Myocyte (in vitro differentiated cells): ENCODE measurements at regions not wholly inside any gene's neighbourhood (a gene's known extent, or its start where the extent isn't known, plus 50 kb on each side); places are given as distances from the start of the nearest gene placed in this dataset.

Source experiments
- DNase-seq: peaks from one replicate; pipeline ENCODE4 v3.0.0-alpha.2; 2012; ENCODE audit warnings: low read depth

- no peak for DNase-seq
These were observed 92.7 kb upstream of the ST6GAL2 start for GRCh38 chr2:106978647-106979046.

DNA sequence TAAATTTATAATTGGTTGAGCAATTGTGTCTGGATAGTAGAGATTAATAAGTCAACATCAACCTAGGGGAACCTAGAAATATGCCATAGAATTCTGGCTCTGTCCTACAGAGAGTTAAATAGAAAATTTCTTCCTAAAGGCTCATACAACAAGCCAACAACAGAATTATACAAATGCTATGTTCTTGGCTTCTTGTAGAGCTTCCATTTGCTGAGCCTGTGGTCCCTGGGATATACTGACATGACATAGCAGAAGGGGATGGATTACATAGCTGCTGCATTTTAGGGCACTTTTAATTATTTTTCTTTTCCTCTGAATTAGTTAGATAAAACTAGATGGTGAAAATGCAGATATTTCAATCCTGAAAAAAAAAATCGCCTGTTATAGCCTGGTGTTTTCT, 95.5 kb upstream of the ST6GAL2 start:
- DNase-seq: no peak

DNA sequence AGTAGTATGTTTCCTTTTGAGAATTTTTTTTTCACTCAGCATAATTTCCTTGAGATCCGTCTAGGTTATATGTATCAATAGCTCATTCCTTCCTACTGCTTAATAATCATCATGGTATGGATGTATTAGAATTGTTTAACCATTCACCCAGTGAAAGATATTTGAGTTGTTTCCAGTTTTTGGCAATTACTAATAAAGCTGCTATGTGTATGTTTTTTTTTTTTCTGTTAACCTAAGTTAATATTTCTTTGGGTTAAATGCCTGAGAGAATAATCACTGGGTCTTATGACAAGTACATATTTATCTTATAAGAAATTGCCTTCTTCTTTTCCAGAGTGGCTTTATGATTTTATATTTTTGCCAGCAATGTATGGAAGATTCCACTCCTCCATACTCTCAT, 96.4 kb upstream of the ST6GAL2 start:
- no peak for DNase-seq

GRCh38 chr2:106983305-106983704, 97.3 kb upstream of the ST6GAL2 start:
- DNase-seq: no peak

DNA sequence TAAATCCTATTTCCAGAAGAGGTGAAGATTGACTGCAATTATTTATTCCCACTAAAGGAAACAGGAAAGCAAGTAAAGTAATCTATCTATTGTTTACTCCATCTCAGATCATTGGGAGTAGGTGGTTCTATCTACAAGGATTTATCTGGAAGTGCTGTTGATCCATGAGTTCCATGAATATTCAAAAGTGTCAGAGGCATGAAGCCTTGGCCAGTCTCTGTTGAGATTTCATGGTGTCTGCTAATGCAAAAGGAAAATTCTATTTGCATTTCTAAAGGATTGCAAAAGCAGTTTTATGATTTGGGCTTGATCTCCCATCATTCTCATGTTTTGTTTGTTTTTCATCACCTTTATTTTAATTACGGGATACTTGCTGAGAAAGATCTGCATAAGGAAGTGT, 102.4 kb upstream of the ST6GAL2 start:
- DNase-seq: no peak

DNA sequence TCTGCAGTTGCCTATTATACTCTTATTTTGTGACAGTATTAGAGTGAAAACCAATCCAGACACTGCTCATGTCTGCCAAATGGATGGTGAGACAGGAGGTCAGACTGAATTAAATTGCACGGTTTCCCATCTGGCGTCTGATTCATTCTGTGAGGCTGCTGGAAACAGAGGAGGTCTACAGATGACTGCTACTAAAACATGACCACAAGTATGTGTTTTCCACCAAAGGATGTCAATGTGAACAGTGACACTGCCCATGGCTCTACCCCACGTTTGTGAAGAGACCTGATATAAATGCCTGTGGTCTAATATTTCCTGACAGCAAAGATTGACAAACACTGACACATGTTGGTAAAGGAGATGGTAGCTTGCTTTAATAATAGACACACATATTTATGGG, 104.3 kb upstream of the ST6GAL2 start:
- DNase-seq: peak; percentile 83

- DNase-seq: no peak
These were observed 105.9 kb upstream of the ST6GAL2 start for GRCh38 chr2:106991866-106992265.

DNA sequence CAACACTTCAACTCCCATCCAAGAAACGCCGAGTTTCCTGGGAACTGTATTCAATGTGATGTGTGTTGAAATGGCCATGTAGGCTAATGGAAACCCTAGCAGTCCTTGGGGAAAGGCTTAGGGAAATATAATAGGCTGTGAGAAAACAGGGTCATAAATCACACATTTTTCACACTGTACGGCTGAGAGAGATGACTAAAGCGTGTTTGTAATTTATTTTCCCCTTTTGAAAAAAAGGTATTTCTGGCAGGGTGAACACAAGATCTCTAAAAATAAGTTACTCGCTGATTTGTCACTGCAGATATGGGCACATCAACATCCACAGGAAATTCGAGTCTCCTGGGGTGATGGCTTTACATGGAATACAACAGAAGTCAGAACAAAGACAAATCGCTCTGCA, 109.6 kb upstream of the ST6GAL2 start:
- no peak for DNase-seq

GRCh38 chr2:106996171-106996769, 110.3 kb upstream of the ST6GAL2 start:
- DNase-seq: peak; percentile 6

DNA sequence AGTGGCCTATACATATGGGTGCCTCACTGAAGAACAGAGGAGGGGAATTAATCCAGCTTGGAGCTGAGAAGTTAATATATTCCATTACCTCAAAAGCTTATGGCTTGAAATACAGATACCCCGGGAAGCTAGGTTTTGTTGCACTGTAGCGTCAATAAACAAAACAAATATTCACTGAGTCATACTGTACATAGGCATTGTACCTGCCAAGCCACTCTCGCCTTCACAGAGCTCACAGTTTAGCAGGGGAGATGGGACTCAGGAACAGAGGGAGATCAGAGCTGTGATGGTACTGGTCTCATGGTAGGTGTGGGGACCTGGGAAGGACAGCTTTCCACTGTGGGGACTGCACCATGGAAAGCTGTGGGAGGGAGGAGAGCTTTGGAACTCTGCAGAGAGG, 111.2 kb upstream of the ST6GAL2 start:
- DNase-seq: no peak

GRCh38 chr2:107001062-107001461, 115.1 kb upstream of the ST6GAL2 start:
- no peak for DNase-seq

- DNase-seq: no peak
These were observed 115.6 kb upstream of the ST6GAL2 start for GRCh38 chr2:107001551-107001950.

- no peak for DNase-seq
These were observed 116.2 kb upstream of the ST6GAL2 start for GRCh38 chr2:107001964-107002696.

DNA sequence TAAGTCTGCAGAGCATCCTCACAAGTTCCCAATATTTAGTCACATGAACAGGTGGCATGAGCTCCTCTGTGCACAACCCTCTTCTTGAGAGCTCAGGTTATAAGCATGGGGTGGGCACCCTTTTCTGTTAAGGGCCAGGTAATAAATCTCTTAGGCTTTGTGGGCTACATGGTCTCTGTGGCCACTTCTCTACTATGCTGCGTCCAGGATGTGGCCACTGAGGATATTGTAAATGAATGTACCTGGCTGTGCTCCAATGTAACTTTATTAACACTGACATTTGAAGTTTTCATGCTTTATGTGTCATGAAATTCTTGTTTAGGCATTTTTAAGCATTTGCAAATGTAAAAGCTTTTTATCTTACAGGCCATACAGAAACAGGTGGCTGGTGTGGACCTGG, 116.8 kb upstream of the ST6GAL2 start:
- no peak for DNase-seq

- no peak for DNase-seq
These were observed 119.9 kb upstream of the ST6GAL2 start for GRCh38 chr2:107005853-107006252.

DNA sequence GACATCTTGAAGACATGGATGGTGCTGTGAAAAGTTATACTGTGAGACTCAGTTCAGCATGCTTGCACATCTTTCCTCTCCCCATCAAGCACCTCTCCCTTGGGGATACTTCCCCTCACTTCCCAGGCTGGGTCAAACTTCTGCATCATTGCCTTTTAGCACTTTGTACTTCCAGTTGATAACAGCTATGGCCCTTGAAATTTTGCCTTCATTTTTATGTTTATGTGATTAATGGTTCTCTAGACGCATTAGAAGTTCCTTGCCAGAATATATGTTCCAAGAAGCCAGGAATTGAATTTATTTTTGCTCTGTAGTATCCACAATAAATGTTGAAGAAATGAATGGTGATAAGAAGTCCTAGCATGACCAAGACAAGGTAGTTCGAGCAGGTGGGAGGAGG, 120.9 kb upstream of the ST6GAL2 start:
- DNase-seq: no peak

DNA sequence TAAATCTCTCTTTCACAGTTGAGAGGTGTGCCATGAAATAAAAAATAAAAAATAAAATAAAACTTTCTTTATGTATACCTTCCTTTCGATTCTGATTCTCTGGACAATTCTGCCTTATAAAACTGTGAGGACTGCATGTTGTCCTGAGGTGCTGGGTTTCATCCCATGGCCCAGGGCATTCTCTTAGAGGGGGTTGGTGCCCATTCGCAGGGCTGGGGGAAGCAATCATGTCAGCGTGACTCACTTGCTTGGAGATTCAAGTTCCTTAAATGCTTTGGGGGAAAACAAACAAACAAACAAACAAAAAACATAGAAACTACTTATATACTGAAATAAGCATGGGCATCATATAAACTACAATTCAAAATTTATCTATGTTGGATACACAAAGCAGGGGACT, 122.0 kb upstream of the ST6GAL2 start:
- no peak for DNase-seq

GRCh38 chr2:107008843-107009242, 122.9 kb upstream of the ST6GAL2 start:
- no peak for DNase-seq

- no peak for DNase-seq
These were observed 123.3 kb upstream of the ST6GAL2 start for GRCh38 chr2:107009275-107009674.

- DNase-seq: no peak
These were observed 126.8 kb upstream of the ST6GAL2 start for GRCh38 chr2:107012714-107013306.

GRCh38 chr2:107013884-107014283, 127.9 kb upstream of the ST6GAL2 start:
- no peak for DNase-seq

- no peak for DNase-seq
These were observed 132.4 kb upstream of the ST6GAL2 start for GRCh38 chr2:107018366-107018765.

DNA sequence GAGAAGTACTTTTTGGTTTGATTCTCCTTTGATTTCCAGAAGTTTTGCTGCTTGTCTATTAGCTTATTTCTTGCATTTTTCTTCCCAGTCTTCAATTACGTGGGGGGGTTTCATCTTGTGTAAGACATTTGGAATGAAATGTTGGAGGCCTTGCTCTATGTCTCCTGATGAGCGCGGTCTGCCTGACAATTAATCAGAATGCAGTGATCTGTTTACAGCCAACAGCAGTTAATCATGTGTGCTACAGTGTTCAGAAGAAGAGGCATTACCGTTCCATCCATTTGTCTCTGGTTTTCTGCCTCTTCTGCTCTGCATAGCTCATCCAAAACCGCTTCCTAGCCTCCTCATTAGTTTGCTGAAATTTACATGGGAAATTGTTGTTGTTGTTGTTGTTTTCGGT, 134.4 kb upstream of the ST6GAL2 start:
- no peak for DNase-seq
